SH-SY5Y (cell line): ENCODE measurements at regions not wholly inside any gene's neighbourhood (a gene's known extent, or its start where the extent isn't known, plus 50 kb on each side); places are given as distances from the start of the nearest gene placed in this dataset.

ENCODE experiments used
- GATA2 ChIP-seq: IDR thresholded peaks from 2 replicates; pipeline ENCODE4 v1.6.1; 2011; ENCODE audit warnings: mild to moderate bottlenecking, low read depth, low read length
- GATA3 ChIP-seq: IDR thresholded peaks from 2 replicates; pipeline ENCODE4 v1.6.1; 2011; ENCODE audit warnings: low read depth, mild to moderate bottlenecking, low read length, moderate library complexity

DNA sequence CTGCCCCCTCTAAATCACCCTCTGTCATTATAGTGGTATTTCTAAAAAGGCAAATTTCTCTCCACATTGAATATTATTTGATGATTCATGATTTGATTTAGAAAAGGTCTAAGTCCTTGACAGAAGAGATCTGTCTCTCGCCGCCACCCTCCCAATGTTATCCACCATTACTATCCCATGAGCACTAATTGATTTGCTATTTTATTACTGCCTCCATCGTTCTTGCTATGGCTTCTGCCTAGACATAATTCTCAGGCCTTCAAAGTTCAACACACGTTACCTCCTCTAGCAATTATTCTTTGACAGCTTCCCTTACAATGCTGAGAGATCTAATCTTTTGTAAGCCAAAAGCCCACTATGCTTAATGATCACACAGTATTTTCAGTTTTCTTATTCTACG lies 507.0 kb upstream of the CHAC2 start:
- TF ChIP-seq GATA3 (no peak), GATA2 (no peak)
